Tibial nerve (tissue), 3 donors: ENCODE measurements at regions not wholly inside any gene's neighbourhood (a gene's known extent, or its start where the extent isn't known, plus 50 kb on each side); places are given as distances from the start of the nearest gene placed in this dataset.

Source experiments
- POLR2A ChIP-seq, 2 donors: fragments of 450-650 bp; IDR thresholded peaks; one replicate each; pipeline ENCODE4 v1.6.1; 2017; ENCODE audit warnings: antibody characterized with exemption in 2 of 2, mild to moderate bottlenecking in 2 of 2, moderate library complexity in 2 of 2
- TF ChIP-seq, protein P1 (sequence below), 5 experiments: fragments of 200-600 bp in 3 of 5; fragments of 450-650 bp in 2 of 5; sonication (generic) in 3 of 5; IDR thresholded peaks; one replicate each; pipeline ENCODE4 v1.5.1; 2016 to 2019; ENCODE audit warnings: antibody characterized with exemption in 5 of 5, mild to moderate bottlenecking in 3 of 5, moderate library complexity in 2 of 5

DNA sequence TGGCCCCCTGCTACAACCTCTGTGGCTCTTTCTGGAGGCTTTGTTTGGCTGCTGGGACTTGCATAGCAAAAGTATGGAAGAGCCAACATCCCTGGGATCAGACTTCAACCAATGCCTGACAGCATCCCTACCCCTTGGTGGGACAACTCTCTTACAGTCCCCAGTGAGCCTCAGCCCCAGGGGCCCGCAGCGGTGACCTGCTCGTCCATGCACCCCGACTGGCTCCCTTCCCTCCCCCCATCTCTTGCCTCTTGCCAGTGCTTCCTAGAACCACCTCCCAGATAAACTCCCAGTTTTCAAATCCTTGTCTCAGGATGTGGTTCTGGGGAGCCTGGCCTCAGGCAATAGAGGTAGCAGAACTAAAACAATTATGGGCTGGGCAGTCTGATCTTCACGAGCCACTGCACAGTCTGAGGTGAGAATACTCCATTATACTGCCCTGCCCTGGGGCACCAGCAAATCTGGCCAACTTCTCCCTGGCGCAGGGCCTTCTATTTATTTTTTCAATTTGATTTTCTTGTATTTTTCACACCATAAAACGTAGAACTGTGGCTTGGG is 86.6 kb upstream of the BRD7 start:
- TF ChIP-seq, protein P1, sequence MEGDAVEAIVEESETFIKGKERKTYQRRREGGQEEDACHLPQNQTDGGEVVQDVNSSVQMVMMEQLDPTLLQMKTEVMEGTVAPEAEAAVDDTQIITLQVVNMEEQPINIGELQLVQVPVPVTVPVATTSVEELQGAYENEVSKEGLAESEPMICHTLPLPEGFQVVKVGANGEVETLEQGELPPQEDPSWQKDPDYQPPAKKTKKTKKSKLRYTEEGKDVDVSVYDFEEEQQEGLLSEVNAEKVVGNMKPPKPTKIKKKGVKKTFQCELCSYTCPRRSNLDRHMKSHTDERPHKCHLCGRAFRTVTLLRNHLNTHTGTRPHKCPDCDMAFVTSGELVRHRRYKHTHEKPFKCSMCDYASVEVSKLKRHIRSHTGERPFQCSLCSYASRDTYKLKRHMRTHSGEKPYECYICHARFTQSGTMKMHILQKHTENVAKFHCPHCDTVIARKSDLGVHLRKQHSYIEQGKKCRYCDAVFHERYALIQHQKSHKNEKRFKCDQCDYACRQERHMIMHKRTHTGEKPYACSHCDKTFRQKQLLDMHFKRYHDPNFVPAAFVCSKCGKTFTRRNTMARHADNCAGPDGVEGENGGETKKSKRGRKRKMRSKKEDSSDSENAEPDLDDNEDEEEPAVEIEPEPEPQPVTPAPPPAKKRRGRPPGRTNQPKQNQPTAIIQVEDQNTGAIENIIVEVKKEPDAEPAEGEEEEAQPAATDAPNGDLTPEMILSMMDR (IDR thresholded peaks at IDR 0.05): no peak
- no peak for TF ChIP-seq POLR2A (IDR thresholded peaks at IDR 0.05)
